ENCODE measurements at regions not wholly inside any gene's neighbourhood (a gene's known extent, or its start where the extent isn't known, plus 50 kb on each side); places are given as distances from the start of the nearest gene placed in this dataset.

GRCh38 chr6:138550346-138550767, 51.1 kb upstream of the NHSL1 start:
- TF ChIP-seq POU2F2 (IDR thresholded peaks at IDR 0.05; ENCODE audit: low read depth, low read length): no peak
- TF ChIP-seq PAX5 (IDR thresholded peaks at IDR 0.05; ENCODE audit: insufficient read depth, low read length, severe bottlenecking): no peak
- TF ChIP-seq POLR2AphosphoS5 (IDR thresholded peaks at IDR 0.05; ENCODE audit: low read depth, low read length): no peak
- TF ChIP-seq TAF1 (IDR thresholded peaks at IDR 0.05; ENCODE audit: low read depth, low read length): no peak
- no peak for TF ChIP-seq SPI1 (IDR thresholded peaks at IDR 0.05; ENCODE audit: low read depth, low read length)
- TF ChIP-seq POLR2A (IDR thresholded peaks at IDR 0.05; ENCODE audit: low read depth, low read length): no peak
- DNase-seq (ENCODE audit: insufficient read length, low spot score): no peak
- FAIRE-seq: no peak

GRCh38 chr6:138554146-138554545, 54.9 kb upstream of the NHSL1 start:
- TF ChIP-seq POLR2AphosphoS5 (IDR thresholded peaks at IDR 0.05; ENCODE audit: low read depth, low read length) (no peak), PAX5 (IDR thresholded peaks at IDR 0.05; ENCODE audit: insufficient read depth, low read length, severe bottlenecking) (no peak), POU2F2 (IDR thresholded peaks at IDR 0.05; ENCODE audit: low read depth, low read length) (no peak), TAF1 (IDR thresholded peaks at IDR 0.05; ENCODE audit: low read depth, low read length) (no peak), POLR2A (IDR thresholded peaks at IDR 0.05; ENCODE audit: low read depth, low read length) (no peak), SPI1 (IDR thresholded peaks at IDR 0.05; ENCODE audit: low read depth, low read length) (no peak)
- DNase-seq (ENCODE audit: insufficient read length, low spot score): no peak
- no peak for FAIRE-seq

- DNase-seq (ENCODE audit: insufficient read length, low spot score) (no peak), FAIRE-seq (no peak)
- no peak for TF ChIP-seq TAF1 (IDR thresholded peaks at IDR 0.05; ENCODE audit: low read depth, low read length)
- TF ChIP-seq POU2F2 (IDR thresholded peaks at IDR 0.05; ENCODE audit: low read depth, low read length): no peak
- no peak for TF ChIP-seq PAX5 (IDR thresholded peaks at IDR 0.05; ENCODE audit: insufficient read depth, low read length, severe bottlenecking)
- no peak for TF ChIP-seq POLR2A (IDR thresholded peaks at IDR 0.05; ENCODE audit: low read depth, low read length)
- TF ChIP-seq SPI1 (IDR thresholded peaks at IDR 0.05; ENCODE audit: low read depth, low read length): no peak
- TF ChIP-seq POLR2AphosphoS5 (IDR thresholded peaks at IDR 0.05; ENCODE audit: low read depth, low read length): no peak
These were observed 56.2 kb upstream of the NHSL1 start for GRCh38 chr6:138555421-138555988.

GRCh38 chr6:138557147-138557546, 57.9 kb upstream of the NHSL1 start:
- FAIRE-seq (no peak), DNase-seq (ENCODE audit: insufficient read length, low spot score) (no peak)
- TF ChIP-seq SPI1 (IDR thresholded peaks at IDR 0.05; ENCODE audit: low read depth, low read length) (no peak), POU2F2 (IDR thresholded peaks at IDR 0.05; ENCODE audit: low read depth, low read length) (no peak), PAX5 (IDR thresholded peaks at IDR 0.05; ENCODE audit: insufficient read depth, low read length, severe bottlenecking) (no peak), TAF1 (IDR thresholded peaks at IDR 0.05; ENCODE audit: low read depth, low read length) (no peak), POLR2AphosphoS5 (IDR thresholded peaks at IDR 0.05; ENCODE audit: low read depth, low read length) (no peak), POLR2A (IDR thresholded peaks at IDR 0.05; ENCODE audit: low read depth, low read length) (no peak)

- no peak for FAIRE-seq
- TF ChIP-seq POLR2A (IDR thresholded peaks at IDR 0.05; ENCODE audit: low read depth, low read length) (no peak), PAX5 (IDR thresholded peaks at IDR 0.05; ENCODE audit: insufficient read depth, low read length, severe bottlenecking) (no peak), POU2F2 (IDR thresholded peaks at IDR 0.05; ENCODE audit: low read depth, low read length) (no peak), POLR2AphosphoS5 (IDR thresholded peaks at IDR 0.05; ENCODE audit: low read depth, low read length) (no peak), SPI1 (IDR thresholded peaks at IDR 0.05; ENCODE audit: low read depth, low read length) (no peak), TAF1 (IDR thresholded peaks at IDR 0.05; ENCODE audit: low read depth, low read length) (no peak)
- no peak for DNase-seq (ENCODE audit: insufficient read length, low spot score)
These were observed 59.8 kb upstream of the NHSL1 start for GRCh38 chr6:138559143-138559542.

- FAIRE-seq: no peak
- DNase-seq (ENCODE audit: insufficient read length, low spot score): no peak
- no peak for TF ChIP-seq PAX5 (IDR thresholded peaks at IDR 0.05; ENCODE audit: insufficient read depth, low read length, severe bottlenecking)
- TF ChIP-seq TAF1 (IDR thresholded peaks at IDR 0.05; ENCODE audit: low read depth, low read length): no peak
- no peak for TF ChIP-seq POLR2A (IDR thresholded peaks at IDR 0.05; ENCODE audit: low read depth, low read length)
- no peak for TF ChIP-seq POLR2AphosphoS5 (IDR thresholded peaks at IDR 0.05; ENCODE audit: low read depth, low read length)
- no peak for TF ChIP-seq POU2F2 (IDR thresholded peaks at IDR 0.05; ENCODE audit: low read depth, low read length)
- no peak for TF ChIP-seq SPI1 (IDR thresholded peaks at IDR 0.05; ENCODE audit: low read depth, low read length)
These were observed 61.0 kb upstream of the NHSL1 start for GRCh38 chr6:138560130-138560860.

- no peak for TF ChIP-seq SPI1 (IDR thresholded peaks at IDR 0.05; ENCODE audit: low read depth, low read length)
- TF ChIP-seq POLR2A (IDR thresholded peaks at IDR 0.05; ENCODE audit: low read depth, low read length): no peak
- no peak for TF ChIP-seq POU2F2 (IDR thresholded peaks at IDR 0.05; ENCODE audit: low read depth, low read length)
- TF ChIP-seq TAF1 (IDR thresholded peaks at IDR 0.05; ENCODE audit: low read depth, low read length): no peak
- no peak for TF ChIP-seq PAX5 (IDR thresholded peaks at IDR 0.05; ENCODE audit: insufficient read depth, low read length, severe bottlenecking)
- DNase-seq (ENCODE audit: insufficient read length, low spot score): no peak
- no peak for FAIRE-seq
These were observed 63.4 kb upstream of the NHSL1 start for GRCh38 chr6:138562691-138563090.

GRCh38 chr6:138563231-138563630, 63.9 kb upstream of the NHSL1 start:
- FAIRE-seq (no peak), DNase-seq (ENCODE audit: insufficient read length, low spot score) (no peak)
- no peak for TF ChIP-seq POLR2A (IDR thresholded peaks at IDR 0.05; ENCODE audit: low read depth, low read length)

- TF ChIP-seq TAF1 (IDR thresholded peaks at IDR 0.05; ENCODE audit: low read depth, low read length) (no peak), POLR2A (IDR thresholded peaks at IDR 0.05; ENCODE audit: low read depth, low read length) (no peak), POU2F2 (IDR thresholded peaks at IDR 0.05; ENCODE audit: low read depth, low read length) (no peak), POLR2AphosphoS5 (IDR thresholded peaks at IDR 0.05; ENCODE audit: low read depth, low read length) (no peak), SPI1 (IDR thresholded peaks at IDR 0.05; ENCODE audit: low read depth, low read length) (no peak), PAX5 (IDR thresholded peaks at IDR 0.05; ENCODE audit: insufficient read depth, low read length, severe bottlenecking) (no peak)
- FAIRE-seq (no peak), DNase-seq (ENCODE audit: insufficient read length, low spot score) (no peak)
These were observed 64.4 kb upstream of the NHSL1 start for GRCh38 chr6:138563650-138564049.
